SHP77 treated with DMSO at 0.1 percent for 48 hours (cell line): ENCODE measurements at regions not wholly inside any gene's neighbourhood (a gene's known extent, or its start where the extent isn't known, plus 50 kb on each side); places are given as distances from the start of the nearest gene placed in this dataset.

ENCODE experiments used
- DNase-seq: peaks from one replicate; lab custom pipeline; 2025; lab: John Stamatoyannopoulos, UW

DNA sequence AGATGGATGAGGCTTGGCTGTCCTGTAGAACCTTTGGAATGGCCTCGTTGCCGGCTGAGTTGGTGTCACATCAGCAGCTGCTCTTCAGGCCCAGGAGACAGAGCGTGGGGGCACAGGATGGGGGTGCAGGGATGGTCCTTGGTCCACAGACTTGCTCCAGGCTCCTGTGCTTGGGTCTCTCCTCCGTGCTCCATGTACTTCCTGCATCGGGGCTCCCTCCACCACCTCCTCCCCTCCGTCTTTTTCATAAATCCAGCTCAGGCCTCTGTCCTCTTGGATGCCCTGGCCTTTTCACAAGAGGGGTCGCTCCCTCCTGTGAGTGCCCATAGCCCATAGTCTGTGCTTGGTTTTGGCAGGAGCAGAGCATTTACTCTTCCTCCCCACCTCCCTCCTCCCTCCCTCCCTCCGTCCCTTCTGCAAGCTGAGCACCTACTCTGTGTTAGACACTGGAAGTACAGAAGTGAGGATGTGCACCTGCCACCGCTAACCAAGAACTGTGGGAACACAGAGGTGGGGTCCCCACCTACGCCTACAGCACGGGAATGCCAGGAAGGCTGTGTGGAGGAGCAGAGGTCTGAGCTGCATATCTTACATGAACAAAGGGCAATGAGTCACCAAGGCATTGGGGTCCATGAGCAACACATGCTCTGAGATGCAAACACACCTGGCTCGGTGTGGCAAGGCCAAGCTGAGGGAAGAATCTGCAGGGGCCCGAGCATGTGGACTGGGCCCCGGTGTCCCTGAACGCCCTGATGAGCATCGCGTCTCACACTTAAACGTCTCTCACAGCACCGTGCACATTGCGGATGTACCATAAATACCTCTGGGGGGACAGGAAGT lies 458.7 kb upstream of the HS6ST1 start:
- DNase-seq = no peak

DNA sequence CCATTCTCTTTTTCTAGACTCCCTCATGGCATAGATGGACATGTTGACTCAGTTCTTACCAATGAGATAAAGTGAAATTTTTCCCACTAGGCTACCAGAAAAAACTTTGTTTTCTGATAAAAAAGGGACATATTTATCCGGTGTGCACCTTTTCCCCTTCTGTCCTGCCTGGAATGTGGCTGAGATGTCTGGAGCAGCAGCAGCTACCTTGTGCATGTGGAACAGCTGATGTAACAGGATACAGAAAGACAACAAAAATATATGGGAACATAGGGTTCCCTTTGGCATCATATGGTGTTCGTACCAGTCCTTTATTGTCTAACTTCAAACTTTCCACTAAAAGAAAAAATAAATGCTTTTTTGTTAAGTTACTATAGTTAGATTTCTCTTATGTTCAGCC lies 460.2 kb upstream of the HS6ST1 start:
- DNase-seq = no peak

DNA sequence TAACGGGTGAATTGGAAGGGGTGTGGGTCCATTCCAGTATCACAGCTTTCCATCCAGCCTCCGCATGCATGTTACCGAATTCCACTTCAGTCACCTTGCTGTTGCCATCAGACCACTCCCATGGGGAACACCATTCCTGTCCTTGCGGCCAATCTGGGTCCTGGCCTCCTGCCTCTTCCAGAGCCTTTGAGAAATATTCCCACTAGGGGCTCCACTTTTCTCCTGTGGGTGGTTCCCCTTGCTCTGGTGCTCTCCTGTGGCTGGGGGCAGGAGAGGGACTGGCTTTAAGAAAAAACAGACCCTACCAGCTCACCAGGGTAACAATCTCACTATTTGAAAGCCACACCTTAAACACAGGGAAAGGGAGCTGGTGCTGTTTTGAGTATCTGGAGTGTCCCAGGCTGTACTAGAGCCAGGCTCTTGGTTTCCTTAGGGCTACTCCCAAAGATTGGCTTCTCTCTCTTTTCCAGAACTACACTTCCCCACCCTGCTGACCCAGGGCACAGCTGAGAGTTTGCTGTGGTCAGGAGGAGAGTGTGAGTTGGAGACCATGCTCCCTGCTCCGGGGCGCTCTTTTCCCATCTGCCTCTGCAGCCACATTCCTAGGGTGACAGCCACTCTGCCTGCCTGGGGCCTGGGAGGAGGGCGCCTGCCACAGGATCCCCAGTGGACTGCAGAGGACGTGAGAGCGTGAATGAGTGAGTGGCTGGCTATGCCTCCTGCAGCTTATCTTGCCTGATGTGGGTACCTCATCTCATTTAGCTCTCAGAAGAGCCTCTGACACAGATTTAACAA lies 460.8 kb upstream of the HS6ST1 start:
- no peak for DNase-seq

DNA sequence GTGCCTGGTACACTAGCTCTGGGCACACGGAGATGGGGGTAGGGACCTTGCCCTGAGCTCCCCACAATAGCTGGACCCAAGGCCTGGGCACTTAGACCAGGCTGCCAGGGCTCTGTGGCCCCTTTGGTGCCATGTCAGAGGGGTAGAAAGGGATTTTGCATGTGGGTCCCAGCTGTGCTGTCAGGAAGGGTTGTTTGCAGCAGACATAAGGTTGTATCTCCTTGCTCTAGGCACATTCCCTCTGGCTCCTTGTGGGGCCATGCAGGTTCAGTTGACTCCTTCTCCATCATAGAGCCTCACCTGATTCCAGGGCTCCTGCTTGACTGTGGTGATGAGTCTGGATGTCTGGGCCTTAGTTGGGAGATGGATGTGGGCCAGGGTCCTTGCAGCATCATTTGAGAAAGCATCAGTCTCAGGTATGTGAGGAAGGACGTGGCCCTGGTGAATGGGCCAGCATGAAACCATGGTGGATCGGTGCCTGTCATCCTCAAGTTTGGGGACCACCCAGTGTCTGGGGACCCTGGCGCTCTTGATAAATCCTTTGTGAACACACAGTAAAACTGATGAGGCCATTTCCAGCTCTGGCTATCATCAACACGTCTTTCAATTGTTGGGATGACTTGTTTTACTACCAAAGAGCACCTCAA lies 461.9 kb upstream of the HS6ST1 start:
- no peak for DNase-seq

DNA sequence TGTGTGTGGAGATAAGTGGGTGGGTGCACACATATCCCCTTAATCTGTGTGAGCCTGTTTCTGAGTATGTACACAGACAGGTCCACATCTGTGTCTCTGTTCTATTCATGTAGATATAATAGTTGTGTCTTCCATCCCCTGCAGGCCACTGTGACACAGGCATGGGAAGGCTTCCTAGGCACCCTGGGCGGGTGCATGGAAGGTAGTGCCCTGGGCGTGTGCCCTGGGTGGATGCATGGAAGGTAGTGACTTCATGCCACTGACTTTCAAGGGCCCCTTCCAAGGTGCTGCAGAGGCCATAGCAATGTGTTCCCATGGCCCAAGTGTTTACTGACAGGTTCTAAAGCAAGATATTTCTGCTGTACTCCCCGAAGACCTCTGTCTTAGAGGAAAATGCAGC lies 462.5 kb upstream of the HS6ST1 start:
- DNase-seq = no peak

DNA sequence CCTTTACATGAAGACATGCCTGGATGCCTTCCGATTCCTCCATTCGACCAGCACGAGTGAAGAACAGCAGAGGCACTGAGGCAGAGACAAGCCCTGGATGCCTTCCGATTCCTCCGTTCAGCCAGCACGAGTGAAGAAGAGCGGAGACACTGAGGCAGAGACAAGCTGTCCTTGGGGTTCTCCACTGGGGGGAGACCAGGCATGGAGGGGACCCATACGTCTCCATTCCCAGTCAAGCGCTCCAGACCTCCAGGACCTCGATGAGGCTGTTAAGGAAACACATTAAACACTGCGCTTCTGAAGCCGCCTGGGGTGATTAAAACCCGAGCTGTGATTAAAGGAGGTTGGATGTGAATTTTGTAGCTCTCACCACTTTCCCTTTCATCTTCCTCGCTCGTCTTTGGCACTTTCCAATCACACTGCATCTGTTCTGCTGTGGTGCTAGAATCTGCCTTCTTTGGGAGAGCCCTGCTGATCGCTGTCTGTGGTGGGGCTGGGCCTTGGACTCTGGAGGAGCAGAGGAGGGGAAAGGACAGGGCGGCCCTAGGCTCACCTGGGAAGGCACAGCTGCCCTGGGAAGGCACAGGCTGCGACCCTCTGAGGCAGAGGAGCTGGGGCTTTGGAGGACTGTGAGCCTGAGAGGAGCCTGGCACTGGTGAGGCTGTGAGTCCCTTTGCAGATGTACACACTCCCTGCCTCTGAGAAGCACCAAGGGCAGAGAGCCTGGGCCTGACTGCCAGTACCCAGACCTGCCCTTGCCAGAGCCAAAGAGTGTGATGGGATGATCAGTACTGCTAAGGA lies 463.1 kb upstream of the HS6ST1 start:
- no peak for DNase-seq

DNA sequence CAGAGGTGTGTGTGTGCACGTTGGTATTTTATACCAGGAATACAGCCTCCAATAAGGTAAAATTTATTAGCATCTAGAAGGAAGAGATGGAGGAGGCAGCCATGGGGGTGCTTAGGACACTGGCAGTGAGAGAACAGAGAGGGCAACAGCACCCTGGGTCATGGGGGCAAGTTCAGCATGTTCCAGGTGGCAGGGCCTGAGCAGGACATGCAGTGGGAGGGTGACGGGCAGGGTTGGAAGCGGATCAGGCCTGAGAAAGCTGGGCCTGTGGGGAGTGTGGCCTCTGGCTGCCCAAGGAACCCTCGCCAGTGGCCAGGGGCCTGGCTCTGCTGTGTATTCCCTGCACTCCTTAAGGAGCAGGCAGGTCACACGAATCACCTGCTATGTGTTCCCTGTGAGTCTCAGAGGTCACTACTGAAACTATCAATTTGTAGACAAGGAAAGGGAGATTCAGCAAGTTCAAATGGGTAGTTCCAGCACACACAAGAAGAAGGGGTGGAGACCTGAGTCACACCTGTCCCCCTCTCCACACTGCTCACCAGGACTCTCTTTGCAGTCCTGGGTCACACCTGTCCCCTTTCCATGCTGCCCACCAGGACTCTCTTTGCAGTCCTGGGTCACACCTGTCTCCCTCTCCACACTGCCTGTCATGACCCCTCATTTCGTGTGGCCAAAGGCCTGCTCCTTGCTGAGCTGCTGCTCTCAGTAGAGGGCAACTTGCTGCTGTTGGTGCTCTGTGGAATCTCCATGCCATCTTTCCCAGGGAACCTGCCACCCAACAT lies 463.9 kb upstream of the HS6ST1 start:
- no peak for DNase-seq

DNA sequence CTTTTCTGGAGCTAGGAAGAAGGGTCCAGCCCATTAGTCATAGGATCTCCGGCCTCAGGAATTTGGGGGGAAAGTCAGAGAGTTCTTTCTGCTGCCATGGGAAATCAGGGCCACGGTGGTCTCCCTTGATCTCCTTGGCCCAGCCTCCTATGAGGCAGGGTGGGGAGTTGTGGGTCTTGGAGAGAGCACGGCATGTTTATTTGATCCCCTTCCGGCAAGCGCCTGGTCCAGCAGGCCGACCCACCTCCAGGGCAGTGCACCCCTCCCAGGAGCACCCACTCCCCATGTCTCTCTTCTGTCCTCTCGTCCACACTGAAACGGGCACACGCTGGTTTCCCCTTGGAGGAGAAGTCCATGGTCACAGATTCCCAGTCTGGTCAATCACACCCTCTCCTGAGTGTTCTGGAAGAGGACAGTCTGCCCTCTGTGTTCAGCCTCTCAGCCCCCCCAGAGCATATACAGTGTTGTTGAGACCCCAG lies 464.6 kb upstream of the HS6ST1 start:
- DNase-seq = no peak

DNA sequence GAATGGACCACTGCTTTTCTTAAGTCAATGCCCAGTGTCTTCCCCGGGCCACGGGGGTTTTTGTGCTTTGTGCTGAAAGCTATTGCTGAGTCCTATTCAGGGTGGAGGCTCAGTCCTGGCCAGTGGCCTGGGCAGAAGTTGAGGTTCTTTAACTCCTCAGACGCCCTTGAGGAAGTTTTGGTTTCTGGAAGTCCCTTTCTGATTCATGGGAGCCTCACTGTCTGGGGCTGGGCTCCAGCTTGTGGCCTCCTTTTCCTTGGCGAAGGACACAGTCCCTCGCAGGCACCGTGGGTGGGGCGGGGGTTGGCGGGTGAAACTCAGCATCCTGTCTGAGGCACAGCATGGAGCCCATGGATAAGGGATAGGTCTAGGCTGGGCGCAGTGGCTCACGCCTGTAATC lies 465.2 kb upstream of the HS6ST1 start:
- DNase-seq = no peak

DNA sequence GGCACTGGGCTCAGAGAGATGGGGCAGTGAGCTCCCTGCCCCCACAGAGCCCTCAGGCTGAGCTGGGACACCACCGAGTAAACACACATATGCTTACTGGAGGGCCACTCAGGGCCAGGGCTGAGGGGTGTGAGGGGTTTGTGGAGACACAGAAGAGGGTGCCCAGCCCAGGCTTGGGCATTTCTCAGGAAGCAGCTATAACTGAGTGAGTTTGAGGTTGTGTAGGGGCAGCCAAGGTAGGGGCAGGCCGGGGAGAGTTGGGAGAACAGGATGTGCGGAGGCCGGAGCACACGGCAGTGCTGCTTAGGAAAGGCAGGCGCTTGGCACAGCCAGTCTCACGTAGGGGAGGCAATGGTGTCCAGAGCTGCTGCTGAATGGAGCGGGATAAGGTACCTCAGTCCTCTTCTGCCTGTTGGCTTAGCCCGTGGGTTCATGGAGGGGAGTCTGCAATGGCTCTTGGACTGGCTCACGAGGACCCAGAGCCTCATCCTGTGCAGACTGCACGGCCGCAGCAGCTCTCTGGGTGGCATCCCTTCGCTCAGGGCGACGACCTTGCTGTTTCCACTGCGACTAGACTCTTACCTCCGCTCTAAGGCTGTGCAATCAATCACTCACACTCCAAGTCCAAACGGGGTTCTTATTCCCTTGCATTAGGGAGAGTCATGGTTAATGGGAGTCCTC lies 466.1 kb upstream of the HS6ST1 start:
- no peak for DNase-seq

DNA sequence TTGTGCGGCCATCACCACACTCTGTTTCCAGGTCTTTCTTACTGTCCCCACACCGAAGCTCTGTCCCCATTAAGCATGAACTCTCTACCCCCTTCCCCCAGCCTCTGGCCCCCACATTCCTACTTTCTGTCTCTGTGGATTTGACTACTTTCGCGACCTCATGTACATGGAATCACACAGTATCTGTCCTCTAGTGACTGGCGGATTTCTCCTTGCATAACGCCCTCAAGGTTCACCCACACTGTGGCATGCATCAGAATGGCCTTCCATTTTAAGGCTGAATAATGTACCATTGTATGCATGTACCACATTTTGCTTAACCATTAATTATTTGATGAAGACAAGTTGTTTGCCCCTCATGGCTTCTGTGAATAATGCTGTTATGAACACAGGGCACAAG lies 467.6 kb upstream of the HS6ST1 start:
- no peak for DNase-seq

DNA sequence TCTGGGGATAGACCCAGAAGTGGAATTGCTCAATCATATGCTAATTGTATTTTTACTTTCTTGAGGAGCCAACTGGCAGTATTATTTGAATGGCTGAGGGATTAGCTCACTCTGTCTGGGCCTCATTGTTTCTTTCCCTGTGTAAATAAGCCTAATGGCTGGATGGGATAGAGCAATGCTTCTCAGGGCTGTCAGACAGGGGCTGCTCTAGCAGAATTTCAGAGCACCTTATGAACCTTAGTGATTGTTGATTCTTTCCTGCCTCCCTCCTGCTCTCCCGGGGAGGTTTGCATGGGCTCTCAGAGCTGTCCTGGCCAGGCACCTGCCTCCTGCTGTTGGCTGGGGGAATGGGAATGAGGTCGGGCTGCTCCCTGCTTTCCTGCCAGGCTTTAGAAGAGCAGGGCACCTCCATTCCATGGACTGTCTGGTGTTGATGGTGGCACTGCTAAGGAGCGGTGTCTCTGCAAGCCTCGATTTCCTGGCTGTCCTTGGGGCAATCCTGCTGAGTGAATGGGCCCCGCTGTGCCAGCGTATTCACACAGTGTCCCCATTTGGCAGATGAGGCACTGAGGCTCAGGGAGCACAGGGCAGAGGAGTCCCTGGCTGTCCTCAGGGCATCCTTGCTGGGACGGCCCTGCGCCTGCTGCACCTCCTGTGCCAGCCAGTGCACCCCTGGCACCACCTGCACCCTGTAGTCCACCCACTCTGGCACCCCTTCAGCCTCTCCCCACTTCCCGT lies 468.2 kb upstream of the HS6ST1 start:
- DNase-seq = no peak

DNA sequence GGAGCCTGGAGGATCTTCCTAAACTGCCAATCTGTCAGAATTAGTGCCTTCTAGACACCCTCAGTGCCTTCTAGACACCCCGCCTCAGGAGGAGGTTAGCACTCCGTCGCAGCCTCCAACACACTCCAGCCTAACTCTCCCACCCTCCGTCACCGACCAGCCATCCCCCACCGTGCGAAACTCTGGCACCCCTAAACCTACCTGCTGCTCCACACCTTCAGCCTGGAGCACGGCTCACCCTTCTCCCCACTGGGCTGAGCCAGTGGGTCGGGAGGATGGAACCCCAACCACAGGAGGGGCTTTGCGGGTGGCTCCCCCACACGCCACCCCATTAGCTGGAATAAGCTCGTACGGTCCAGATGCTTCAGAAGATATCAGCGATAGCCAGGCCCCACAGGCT lies 468.9 kb upstream of the HS6ST1 start:
- DNase-seq = no peak

DNA sequence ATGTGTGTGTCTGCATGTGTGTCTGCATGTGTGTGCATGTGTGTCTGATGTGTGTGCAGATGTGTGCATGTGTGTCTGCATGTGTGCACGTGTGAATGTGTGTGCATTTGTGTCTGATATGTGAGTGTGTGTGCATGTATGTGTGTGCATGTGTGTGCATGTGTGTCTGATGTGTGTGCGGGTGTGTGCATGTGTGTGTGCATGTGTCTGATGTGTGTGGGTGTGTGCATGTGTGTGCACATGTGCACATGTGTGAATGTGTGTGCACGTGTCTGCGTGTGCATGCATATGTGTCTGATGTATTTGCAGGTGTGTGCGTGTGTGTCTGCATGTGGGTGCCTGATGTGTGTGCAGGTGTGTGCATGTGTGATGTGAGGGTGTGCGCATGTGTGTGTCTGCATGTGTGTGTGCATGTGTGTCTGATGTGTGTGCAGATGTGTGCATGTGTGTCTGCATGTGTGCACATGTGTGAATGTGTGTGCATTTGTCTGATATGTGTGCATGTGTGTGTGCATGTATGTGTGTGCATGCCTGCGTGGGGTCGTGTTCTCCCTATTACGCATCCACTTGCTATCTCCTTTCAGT lies 470.1 kb upstream of the HS6ST1 start:
- DNase-seq = no peak

DNA sequence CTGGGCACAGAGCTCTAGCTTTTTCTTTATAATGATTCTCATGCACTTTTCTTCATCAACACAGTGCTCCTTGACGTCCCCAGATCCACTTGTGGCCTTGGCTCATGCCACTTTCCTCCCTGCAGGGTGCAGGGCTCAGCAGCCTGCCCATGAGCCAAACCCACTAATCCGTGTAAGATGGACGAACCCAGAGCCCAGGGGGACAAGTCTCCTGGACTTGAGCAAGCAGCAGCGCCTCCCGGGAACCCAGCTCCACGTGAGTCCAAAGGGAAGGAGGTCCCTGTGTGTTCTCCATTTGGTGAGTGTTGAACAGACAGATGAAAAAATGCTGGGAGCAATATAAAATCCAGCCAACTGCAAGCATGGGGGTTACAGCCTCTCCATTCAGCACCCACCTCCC lies 470.6 kb upstream of the HS6ST1 start:
- no peak for DNase-seq

DNA sequence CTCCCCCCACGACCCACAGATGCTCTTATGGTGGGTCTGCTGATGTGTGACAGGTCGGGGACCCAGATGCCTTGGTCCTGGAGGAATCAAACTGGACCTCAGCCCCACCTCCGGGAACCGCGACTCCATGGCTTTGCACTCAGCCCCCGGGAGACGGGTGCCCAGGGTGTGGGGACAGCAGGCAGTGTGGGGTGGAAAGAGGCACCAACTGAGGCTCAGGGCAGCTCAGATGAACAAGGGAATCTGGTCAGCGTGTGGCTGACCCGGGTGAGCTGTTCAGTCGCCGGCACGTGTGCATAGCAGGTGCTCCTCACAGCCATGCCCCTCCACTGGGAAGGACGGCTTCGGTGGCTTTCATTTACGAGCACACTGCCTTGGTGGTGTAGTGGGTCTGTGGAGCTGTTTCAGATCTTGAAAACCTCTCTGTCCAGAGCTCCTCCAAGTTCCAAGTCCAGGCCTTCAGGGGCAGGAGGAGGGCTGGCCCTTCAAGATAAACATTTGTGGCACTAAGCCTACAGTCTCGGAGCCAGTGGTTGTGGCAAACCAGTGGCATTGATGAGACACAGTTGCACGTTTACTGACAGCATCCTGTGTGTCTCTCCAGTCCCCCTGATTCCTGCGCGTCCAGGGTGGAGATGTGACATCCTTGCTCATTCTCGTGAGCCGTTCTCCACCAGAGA lies 471.2 kb upstream of the HS6ST1 start:
- no peak for DNase-seq

DNA sequence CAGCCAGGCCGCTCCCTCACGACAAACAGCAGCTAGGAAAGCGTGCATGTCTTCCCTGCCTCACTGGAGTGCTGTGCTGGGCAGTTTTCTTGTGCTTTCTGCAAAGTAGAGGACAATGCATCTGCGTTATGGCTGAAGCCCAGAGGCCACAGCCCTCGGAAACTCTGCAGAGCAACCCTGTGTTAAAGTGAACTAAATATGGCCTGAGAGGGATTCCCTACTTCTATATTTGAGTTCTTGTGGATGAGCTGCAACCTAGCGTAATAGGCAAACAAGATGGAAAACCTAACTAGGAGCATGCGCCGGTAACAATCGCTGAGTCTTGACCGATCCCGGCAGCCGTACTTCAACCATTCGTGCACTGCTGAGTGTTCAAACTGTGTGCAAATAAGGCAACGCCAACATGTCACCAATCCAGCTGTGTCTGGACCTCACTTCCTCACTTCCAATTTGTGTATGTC lies 471.9 kb upstream of the HS6ST1 start:
- no peak for DNase-seq

DNA sequence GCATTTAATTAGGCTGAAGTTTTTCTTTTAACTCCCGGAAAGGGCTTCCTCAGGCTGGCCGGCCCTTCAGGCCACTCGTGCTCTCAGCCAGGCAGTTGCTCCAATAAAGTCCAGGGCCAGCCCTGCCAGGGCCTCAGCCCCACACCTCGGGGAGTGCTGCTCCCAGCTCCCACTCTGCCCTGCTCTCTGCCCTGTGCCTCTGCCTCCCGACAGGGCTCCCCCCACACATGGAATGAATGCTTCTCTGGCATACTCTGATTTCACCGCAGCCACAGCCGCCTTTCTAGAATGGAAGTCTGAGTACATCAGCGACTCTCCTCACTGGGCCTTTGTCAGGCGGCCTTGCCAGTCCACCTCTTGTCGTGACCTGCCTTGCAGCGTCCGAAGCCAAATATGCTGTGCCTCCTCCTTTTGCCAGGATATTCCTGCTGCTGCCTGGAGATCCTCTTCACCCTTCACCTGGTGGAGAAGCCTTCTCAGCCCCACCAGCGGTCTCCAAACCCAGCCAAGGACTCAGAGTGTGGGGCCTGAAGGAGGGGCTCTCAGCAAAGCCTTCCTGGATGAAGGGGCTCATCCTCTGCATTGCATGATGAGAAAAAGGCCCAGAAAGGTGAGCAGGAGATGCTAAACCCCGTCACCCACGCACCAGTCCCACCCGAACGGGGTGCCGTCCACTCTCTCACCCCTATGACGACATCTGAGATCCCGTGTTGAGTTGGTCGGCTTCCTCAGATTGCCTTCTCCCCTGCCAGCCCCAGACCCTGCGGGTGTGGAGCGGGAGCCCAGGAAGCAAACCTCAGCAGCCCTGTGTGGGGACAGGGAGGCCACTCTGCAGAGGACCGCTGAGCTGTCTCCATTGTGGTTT lies 472.7 kb upstream of the HS6ST1 start:
- DNase-seq = no peak
